ENCODE measurements at regions not wholly inside any gene's neighbourhood (a gene's known extent, or its start where the extent isn't known, plus 50 kb on each side); places are given as distances from the start of the nearest gene placed in this dataset.

DNA sequence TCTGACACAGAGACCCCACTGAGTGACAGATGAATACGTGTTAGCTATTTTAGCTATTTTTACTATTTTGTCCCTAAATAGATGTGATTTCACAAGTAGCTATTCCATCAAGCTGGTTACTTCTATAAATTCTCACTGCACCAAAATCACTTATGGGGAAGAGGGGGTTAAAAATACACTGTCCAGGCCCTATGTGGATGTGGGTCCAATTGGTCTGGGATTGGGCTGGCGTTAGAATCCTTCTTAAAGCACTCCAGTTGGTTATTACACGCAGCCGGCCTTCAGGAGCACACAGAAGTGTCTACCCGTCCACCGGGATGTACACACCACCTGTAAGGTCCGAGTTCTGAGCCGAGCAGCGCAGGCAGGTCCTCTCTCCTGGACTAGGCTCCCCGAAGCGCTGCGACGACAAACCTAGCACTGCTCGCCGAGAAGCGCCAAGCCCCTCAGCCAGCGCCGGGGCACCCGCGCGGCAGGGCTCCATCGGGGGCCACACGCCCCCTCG lies 222.3 kb upstream of the MKLN1 start:
- Histone ChIP-seq H3K9ac (ENCODE audit: low read length) (0 out of 2 replicates have a peak overlapping the region, but pooled peaks have one; percentile 6), H3K9me2 (ENCODE audit: insufficient read depth) (no peaks in the 10 kb centered on the region), H3K36me3 (ENCODE audit: control insufficient read depth in 1 of 2, insufficient read depth in 2 of 2, low read length in 2 of 2) (peaks cover 2 to 15% of the 10 kb centered on the region in 2 experiments; a peak in 1 of 4 replicates), H3K4me1 (ENCODE audit: control insufficient read depth in 1 of 2, insufficient read depth in 2 of 2, low read length in 2 of 2) (peaks cover 12 to 28% of the 10 kb centered on the region in 2 experiments), H3K27ac (ENCODE audit: low read depth, low read length) (peak overlapping the region; percentile 9; the same call in 1 of the 2 replicates), H3K4me2 (ENCODE audit: low read length) (peak overlapping the region; percentile 46), H3K9me3 (ENCODE audit: control insufficient read depth in 1 of 2, insufficient read depth in 1 of 2, low read depth in 1 of 2, low read length in 2 of 2) (no peaks in the 10 kb centered on the region), H3K79me2 (ENCODE audit: insufficient read depth, low read length) (peaks cover 80% of the 10 kb centered on the region), H4K20me1 (ENCODE audit: insufficient read depth) (no peaks in the 10 kb centered on the region), H3K27me3 (ENCODE audit: insufficient read depth, low read length) (no peaks in the 10 kb centered on the region), H2AFZ (ENCODE audit: low read depth, low read length, poor library complexity, severe bottlenecking) (no peak overlapping the region), H3K4me3 (replicated peaks in 1 of 2; ENCODE audit: low read depth in 1 of 2, low read length in 2 of 2) (peak overlapping the region; percentile 7 to 8; a peak in 2 of 4 replicates)
- intact Hi-C loops (cut with micrococcal nuclease), result loop anchor here (5.0 kb wide), 1 partner anchor 208 kb away; no protein-coding TSS in a partner anchor
- ATAC-seq (peak; percentile 2; the same call in 1 of the 2 replicates), DNase-seq (ENCODE audit: low read depth, low spot score) (no peak)
- RAD21 ChIA-PET (ENCODE audit: low non-redundant PET in 1 of 2, low total read pairs in 2 of 2, uncharacterized antibody in 2 of 2, unreplicated experiment in 2 of 2), result no interaction called here
- CTCF ChIA-PET, result no interaction called here
- BruUV-seq (replicated peaks), result no TSS peak
- POLR2A ChIA-PET, result no interaction called here
- TF ChIP-seq POLR2A (IDR thresholded peaks at IDR 0.05; ENCODE audit: borderline replicate concordance, extremely low read depth, insufficient read depth, insufficient read length) (no peak), SIN3A (IDR thresholded peaks at IDR 0.05; ENCODE audit: low read depth) (no peak), FOSL1 (IDR thresholded peaks at IDR 0.05; ENCODE audit: low read depth) (no peak), TCF7L2 (IDR thresholded peaks at IDR 0.05; ENCODE audit: borderline replicate concordance, extremely low read depth, insufficient read depth, insufficient read length) (no peak), EZH2phosphoT487 (IDR thresholded peaks at IDR 0.05; ENCODE audit: borderline replicate concordance) (no peak), ZNF274 (IDR thresholded peaks at IDR 0.05; ENCODE audit: low read depth, low read length) (no peak), CEBPB (IDR thresholded peaks at IDR 0.05; ENCODE audit: low read depth) (no peak), ELF1 (IDR thresholded peaks at IDR 0.05; ENCODE audit: borderline replicate concordance, low read depth) (no peak), ZFX (IDR thresholded peaks at IDR 0.05) (no peak), SRF (IDR thresholded peaks at IDR 0.05; ENCODE audit: low read depth) (no peak), RAD21 (IDR thresholded peaks at IDR 0.05; ENCODE audit: low read depth) (no peak), EGR1 (IDR thresholded peaks at IDR 0.05; ENCODE audit: low read depth) (no peak), EZH2 (IDR thresholded peaks at IDR 0.05) (no peak)
- TF ChIP-seq, protein P1, sequence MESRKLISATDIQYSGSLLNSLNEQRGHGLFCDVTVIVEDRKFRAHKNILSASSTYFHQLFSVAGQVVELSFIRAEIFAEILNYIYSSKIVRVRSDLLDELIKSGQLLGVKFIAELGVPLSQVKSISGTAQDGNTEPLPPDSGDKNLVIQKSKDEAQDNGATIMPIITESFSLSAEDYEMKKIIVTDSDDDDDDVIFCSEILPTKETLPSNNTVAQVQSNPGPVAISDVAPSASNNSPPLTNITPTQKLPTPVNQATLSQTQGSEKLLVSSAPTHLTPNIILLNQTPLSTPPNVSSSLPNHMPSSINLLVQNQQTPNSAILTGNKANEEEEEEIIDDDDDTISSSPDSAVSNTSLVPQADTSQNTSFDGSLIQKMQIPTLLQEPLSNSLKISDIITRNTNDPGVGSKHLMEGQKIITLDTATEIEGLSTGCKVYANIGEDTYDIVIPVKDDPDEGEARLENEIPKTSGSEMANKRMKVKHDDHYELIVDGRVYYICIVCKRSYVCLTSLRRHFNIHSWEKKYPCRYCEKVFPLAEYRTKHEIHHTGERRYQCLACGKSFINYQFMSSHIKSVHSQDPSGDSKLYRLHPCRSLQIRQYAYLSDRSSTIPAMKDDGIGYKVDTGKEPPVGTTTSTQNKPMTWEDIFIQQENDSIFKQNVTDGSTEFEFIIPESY (IDR thresholded peaks at IDR 0.05; ENCODE audit: extremely low read depth, insufficient replicate concordance, low read length), result no peak
- TF ChIP-seq, protein P2, sequence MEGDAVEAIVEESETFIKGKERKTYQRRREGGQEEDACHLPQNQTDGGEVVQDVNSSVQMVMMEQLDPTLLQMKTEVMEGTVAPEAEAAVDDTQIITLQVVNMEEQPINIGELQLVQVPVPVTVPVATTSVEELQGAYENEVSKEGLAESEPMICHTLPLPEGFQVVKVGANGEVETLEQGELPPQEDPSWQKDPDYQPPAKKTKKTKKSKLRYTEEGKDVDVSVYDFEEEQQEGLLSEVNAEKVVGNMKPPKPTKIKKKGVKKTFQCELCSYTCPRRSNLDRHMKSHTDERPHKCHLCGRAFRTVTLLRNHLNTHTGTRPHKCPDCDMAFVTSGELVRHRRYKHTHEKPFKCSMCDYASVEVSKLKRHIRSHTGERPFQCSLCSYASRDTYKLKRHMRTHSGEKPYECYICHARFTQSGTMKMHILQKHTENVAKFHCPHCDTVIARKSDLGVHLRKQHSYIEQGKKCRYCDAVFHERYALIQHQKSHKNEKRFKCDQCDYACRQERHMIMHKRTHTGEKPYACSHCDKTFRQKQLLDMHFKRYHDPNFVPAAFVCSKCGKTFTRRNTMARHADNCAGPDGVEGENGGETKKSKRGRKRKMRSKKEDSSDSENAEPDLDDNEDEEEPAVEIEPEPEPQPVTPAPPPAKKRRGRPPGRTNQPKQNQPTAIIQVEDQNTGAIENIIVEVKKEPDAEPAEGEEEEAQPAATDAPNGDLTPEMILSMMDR (IDR thresholded peaks at IDR 0.05 in 2 of 3, conservative IDR thresholded peaks at IDR 0.05 in 1 of 3; ENCODE audit: borderline replicate concordance in 1 of 3, insufficient read depth in 1 of 3, low read depth in 2 of 3, low read length in 2 of 3), result no peak
- TF ChIP-seq, protein P3, sequence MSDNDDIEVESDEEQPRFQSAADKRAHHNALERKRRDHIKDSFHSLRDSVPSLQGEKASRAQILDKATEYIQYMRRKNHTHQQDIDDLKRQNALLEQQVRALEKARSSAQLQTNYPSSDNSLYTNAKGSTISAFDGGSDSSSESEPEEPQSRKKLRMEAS (IDR thresholded peaks at IDR 0.05), result no peak
- TF ChIP-seq, protein P4, sequence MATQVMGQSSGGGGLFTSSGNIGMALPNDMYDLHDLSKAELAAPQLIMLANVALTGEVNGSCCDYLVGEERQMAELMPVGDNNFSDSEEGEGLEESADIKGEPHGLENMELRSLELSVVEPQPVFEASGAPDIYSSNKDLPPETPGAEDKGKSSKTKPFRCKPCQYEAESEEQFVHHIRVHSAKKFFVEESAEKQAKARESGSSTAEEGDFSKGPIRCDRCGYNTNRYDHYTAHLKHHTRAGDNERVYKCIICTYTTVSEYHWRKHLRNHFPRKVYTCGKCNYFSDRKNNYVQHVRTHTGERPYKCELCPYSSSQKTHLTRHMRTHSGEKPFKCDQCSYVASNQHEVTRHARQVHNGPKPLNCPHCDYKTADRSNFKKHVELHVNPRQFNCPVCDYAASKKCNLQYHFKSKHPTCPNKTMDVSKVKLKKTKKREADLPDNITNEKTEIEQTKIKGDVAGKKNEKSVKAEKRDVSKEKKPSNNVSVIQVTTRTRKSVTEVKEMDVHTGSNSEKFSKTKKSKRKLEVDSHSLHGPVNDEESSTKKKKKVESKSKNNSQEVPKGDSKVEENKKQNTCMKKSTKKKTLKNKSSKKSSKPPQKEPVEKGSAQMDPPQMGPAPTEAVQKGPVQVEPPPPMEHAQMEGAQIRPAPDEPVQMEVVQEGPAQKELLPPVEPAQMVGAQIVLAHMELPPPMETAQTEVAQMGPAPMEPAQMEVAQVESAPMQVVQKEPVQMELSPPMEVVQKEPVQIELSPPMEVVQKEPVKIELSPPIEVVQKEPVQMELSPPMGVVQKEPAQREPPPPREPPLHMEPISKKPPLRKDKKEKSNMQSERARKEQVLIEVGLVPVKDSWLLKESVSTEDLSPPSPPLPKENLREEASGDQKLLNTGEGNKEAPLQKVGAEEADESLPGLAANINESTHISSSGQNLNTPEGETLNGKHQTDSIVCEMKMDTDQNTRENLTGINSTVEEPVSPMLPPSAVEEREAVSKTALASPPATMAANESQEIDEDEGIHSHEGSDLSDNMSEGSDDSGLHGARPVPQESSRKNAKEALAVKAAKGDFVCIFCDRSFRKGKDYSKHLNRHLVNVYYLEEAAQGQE (IDR thresholded peaks at IDR 0.05; ENCODE audit: low read depth), result no peak
